ENCODE measurements at regions not wholly inside any gene's neighbourhood (a gene's known extent, or its start where the extent isn't known, plus 50 kb on each side); places are given as distances from the start of the nearest gene placed in this dataset.

DNA sequence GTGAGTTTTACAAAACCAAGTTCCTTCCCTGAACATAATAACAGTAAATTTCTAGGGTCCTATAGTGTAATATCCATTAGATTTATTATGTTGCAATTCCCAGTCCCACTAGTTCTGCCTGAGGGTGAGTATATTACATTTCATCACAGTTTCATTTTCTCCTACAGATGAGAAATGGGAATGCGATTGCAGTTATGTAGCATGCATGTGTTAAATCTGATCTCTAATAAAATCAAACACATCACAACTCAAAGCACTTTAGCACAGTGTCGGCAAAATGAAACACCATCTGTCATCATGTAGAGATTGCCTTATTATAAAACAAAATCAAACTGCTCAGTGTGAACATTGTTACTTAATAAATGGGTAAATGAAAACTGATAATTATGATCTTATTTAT, 180.5 kb upstream of the TOX3 start:
- TF ChIP-seq EZH2 (IDR thresholded peaks at IDR 0.05; ENCODE audit: low read depth, unreplicated experiment) (no peak), CREB1 (CRISPR knock-in tag; IDR thresholded peaks at IDR 0.05; ENCODE audit: low read depth) (no peak), ZNF331 (CRISPR knock-in tag; IDR thresholded peaks at IDR 0.05; ENCODE audit: low read depth) (no peak), EZH2phosphoT487 (IDR thresholded peaks at IDR 0.05; ENCODE audit: unreplicated experiment) (no peak), ZNF114 (CRISPR knock-in tag; IDR thresholded peaks at IDR 0.05) (no peak), JUNB (IDR thresholded peaks at IDR 0.05; ENCODE audit: unreplicated experiment) (no peak), STAT1 (IDR thresholded peaks at IDR 0.05; ENCODE audit: unreplicated experiment) (no peak), NANOG (IDR thresholded peaks at IDR 0.05; ENCODE audit: borderline replicate concordance) (no peak), POLR2AphosphoS5 (IDR thresholded peaks at IDR 0.05; ENCODE audit: low read depth) (no peak)
- TF ChIP-seq, protein P1, sequence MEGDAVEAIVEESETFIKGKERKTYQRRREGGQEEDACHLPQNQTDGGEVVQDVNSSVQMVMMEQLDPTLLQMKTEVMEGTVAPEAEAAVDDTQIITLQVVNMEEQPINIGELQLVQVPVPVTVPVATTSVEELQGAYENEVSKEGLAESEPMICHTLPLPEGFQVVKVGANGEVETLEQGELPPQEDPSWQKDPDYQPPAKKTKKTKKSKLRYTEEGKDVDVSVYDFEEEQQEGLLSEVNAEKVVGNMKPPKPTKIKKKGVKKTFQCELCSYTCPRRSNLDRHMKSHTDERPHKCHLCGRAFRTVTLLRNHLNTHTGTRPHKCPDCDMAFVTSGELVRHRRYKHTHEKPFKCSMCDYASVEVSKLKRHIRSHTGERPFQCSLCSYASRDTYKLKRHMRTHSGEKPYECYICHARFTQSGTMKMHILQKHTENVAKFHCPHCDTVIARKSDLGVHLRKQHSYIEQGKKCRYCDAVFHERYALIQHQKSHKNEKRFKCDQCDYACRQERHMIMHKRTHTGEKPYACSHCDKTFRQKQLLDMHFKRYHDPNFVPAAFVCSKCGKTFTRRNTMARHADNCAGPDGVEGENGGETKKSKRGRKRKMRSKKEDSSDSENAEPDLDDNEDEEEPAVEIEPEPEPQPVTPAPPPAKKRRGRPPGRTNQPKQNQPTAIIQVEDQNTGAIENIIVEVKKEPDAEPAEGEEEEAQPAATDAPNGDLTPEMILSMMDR (conservative IDR thresholded peaks at IDR 0.05; ENCODE audit: low read depth in 2 of 2), result no peak
- TF ChIP-seq, protein P2, sequence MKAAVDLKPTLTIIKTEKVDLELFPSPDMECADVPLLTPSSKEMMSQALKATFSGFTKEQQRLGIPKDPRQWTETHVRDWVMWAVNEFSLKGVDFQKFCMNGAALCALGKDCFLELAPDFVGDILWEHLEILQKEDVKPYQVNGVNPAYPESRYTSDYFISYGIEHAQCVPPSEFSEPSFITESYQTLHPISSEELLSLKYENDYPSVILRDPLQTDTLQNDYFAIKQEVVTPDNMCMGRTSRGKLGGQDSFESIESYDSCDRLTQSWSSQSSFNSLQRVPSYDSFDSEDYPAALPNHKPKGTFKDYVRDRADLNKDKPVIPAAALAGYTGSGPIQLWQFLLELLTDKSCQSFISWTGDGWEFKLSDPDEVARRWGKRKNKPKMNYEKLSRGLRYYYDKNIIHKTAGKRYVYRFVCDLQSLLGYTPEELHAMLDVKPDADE (IDR thresholded peaks at IDR 0.05), result no peak
- TF ChIP-seq, protein P3, sequence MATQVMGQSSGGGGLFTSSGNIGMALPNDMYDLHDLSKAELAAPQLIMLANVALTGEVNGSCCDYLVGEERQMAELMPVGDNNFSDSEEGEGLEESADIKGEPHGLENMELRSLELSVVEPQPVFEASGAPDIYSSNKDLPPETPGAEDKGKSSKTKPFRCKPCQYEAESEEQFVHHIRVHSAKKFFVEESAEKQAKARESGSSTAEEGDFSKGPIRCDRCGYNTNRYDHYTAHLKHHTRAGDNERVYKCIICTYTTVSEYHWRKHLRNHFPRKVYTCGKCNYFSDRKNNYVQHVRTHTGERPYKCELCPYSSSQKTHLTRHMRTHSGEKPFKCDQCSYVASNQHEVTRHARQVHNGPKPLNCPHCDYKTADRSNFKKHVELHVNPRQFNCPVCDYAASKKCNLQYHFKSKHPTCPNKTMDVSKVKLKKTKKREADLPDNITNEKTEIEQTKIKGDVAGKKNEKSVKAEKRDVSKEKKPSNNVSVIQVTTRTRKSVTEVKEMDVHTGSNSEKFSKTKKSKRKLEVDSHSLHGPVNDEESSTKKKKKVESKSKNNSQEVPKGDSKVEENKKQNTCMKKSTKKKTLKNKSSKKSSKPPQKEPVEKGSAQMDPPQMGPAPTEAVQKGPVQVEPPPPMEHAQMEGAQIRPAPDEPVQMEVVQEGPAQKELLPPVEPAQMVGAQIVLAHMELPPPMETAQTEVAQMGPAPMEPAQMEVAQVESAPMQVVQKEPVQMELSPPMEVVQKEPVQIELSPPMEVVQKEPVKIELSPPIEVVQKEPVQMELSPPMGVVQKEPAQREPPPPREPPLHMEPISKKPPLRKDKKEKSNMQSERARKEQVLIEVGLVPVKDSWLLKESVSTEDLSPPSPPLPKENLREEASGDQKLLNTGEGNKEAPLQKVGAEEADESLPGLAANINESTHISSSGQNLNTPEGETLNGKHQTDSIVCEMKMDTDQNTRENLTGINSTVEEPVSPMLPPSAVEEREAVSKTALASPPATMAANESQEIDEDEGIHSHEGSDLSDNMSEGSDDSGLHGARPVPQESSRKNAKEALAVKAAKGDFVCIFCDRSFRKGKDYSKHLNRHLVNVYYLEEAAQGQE (IDR thresholded peaks at IDR 0.05; ENCODE audit: unreplicated experiment), result no peak
- TF ChIP-seq, protein P4, sequence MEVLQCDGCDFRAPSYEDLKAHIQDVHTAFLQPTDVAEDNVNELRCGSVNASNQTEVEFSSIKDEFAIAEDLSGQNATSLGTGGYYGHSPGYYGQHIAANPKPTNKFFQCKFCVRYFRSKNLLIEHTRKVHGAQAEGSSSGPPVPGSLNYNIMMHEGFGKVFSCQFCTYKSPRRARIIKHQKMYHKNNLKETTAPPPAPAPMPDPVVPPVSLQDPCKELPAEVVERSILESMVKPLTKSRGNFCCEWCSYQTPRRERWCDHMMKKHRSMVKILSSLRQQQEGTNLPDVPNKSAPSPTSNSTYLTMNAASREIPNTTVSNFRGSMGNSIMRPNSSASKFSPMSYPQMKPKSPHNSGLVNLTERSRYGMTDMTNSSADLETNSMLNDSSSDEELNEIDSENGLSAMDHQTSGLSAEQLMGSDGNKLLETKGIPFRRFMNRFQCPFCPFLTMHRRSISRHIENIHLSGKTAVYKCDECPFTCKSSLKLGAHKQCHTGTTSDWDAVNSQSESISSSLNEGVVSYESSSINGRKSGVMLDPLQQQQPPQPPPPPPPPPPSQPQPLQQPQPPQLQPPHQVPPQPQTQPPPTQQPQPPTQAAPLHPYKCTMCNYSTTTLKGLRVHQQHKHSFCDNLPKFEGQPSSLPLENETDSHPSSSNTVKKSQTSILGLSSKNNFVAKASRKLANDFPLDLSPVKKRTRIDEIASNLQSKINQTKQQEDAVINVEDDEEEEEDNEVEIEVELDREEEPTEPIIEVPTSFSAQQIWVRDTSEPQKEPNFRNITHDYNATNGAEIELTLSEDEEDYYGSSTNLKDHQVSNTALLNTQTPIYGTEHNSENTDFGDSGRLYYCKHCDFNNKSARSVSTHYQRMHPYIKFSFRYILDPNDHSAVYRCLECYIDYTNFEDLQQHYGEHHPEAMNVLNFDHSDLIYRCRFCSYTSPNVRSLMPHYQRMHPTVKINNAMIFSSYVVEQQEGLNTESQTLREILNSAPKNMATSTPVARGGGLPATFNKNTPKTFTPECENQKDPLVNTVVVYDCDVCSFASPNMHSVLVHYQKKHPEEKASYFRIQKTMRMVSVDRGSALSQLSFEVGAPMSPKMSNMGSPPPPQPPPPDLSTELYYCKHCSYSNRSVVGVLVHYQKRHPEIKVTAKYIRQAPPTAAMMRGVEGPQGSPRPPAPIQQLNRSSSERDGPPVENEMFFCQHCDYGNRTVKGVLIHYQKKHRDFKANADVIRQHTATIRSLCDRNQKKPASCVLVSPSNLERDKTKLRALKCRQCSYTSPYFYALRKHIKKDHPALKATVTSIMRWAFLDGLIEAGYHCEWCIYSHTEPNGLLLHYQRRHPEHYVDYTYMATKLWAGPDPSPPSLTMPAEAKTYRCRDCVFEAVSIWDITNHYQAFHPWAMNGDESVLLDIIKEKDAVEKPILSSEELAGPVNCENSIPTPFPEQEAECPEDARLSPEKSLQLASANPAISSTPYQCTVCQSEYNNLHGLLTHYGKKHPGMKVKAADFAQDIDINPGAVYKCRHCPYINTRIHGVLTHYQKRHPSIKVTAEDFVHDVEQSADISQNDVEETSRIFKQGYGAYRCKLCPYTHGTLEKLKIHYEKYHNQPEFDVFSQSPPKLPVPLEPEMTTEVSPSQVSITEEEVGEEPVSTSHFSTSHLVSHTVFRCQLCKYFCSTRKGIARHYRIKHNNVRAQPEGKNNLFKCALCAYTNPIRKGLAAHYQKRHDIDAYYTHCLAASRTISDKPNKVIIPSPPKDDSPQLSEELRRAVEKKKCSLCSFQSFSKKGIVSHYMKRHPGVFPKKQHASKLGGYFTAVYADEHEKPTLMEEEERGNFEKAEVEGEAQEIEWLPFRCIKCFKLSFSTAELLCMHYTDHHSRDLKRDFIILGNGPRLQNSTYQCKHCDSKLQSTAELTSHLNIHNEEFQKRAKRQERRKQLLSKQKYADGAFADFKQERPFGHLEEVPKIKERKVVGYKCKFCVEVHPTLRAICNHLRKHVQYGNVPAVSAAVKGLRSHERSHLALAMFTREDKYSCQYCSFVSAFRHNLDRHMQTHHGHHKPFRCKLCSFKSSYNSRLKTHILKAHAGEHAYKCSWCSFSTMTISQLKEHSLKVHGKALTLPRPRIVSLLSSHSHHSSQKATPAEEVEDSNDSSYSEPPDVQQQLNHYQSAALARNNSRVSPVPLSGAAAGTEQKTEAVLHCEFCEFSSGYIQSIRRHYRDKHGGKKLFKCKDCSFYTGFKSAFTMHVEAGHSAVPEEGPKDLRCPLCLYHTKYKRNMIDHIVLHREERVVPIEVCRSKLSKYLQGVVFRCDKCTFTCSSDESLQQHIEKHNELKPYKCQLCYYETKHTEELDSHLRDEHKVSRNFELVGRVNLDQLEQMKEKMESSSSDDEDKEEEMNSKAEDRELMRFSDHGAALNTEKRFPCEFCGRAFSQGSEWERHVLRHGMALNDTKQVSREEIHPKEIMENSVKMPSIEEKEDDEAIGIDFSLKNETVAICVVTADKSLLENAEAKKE (CRISPR knock-in tag; IDR thresholded peaks at IDR 0.05), result no peak
- Mint-ChIP-seq H3K27ac (no peak overlapping the region), H3K4me3 (no peak overlapping the region), H3K9me3 (peaks cover 43% of the 10 kb centered on the region), H3K36me3 (ENCODE audit: low read depth) (peaks cover 36% of the 10 kb centered on the region), H3K27me3 (ENCODE audit: insufficient read depth, low read depth, poor library complexity) (peaks cover 3% of the 10 kb centered on the region), H3K4me1 (no peaks in the 10 kb centered on the region; the same call in 2 of the 3 replicates)
- ATAC-seq (no peak), DNase-seq (ENCODE audit: low spot score) (no peak)
- H3K9me2 ChIP-seq (ENCODE audit: insufficient read depth), result peaks cover 4% of the 10 kb centered on the region; the same call in 1 of the 2 replicates
- no peaks in the 10 kb centered on the region for H3K79me2 ChIP-seq (replicated peaks; ENCODE audit: insufficient read depth)
- no peak overlapping the region for H3K27ac ChIP-seq (ENCODE audit: low read depth)
- no peaks in the 10 kb centered on the region for H3F3A ChIP-seq (replicated peaks; ENCODE audit: low read depth)
- H3K27me3 ChIP-seq (ENCODE audit: insufficient read depth), result no peaks in the 10 kb centered on the region
- H3K4me1 ChIP-seq (ENCODE audit: insufficient read depth), result no peaks in the 10 kb centered on the region
- H2AFZ ChIP-seq, result no peak overlapping the region
- H4K20me1 ChIP-seq (replicated peaks; ENCODE audit: insufficient read depth), result no peaks in the 10 kb centered on the region
- no peak overlapping the region for H3K4me3 ChIP-seq
- no peak overlapping the region for H3K4me2 ChIP-seq
- H3K36me3 ChIP-seq (ENCODE audit: insufficient read depth), result 0 out of 2 replicates have a peak, but pooled peaks cover 12% of the 10 kb centered on the region

Measured in GM23338 (cell line).